ENCODE measurements at regions not wholly inside any gene's neighbourhood (a gene's known extent, or its start where the extent isn't known, plus 50 kb on each side); places are given as distances from the start of the nearest gene placed in this dataset.

- Histone ChIP-seq H4K20me1 (ENCODE audit: insufficient read depth, low read length) (no peaks in the 10 kb centered on the region), H3K9me3 (ENCODE audit: low read length) (no peaks in the 10 kb centered on the region; the same call in 1 of the 2 replicates), H3K9me2 (ENCODE audit: low read depth, low read length) (no peaks in the 10 kb centered on the region), H2AFZ (ENCODE audit: low read length) (no peak overlapping the region), H3K27me3 (ENCODE audit: insufficient read depth, low read length) (no peaks in the 10 kb centered on the region), H3K27ac (ENCODE audit: low read depth, low read length, poor library complexity, severe bottlenecking) (no peak overlapping the region), H3K4me2 (ENCODE audit: low read length) (no peak overlapping the region), H3K79me2 (ENCODE audit: insufficient read depth, low read length) (no peaks in the 10 kb centered on the region), H3K4me3 (ENCODE audit: low read depth, low read length, poor library complexity, severe bottlenecking) (no peak overlapping the region), H3K9ac (ENCODE audit: low read length) (no peak overlapping the region), H3K36me3 (ENCODE audit: insufficient read depth, low read length) (no peaks in the 10 kb centered on the region), H3K4me1 (ENCODE audit: insufficient read depth, low read length, severe bottlenecking) (peaks cover 55% of the 10 kb centered on the region), H3F3A (ENCODE audit: insufficient read depth, low read length) (no peaks in the 10 kb centered on the region)
- TF ChIP-seq CTCF (IDR thresholded peaks at IDR 0.05; ENCODE audit: low read length) (no peak), EZH2 (IDR thresholded peaks at IDR 0.05; ENCODE audit: borderline replicate concordance, low read length) (no peak)
These were observed 122.4 kb upstream of the SLC1A4 start for GRCh38 chr2:64866797-64867196.

- H3K9ac ChIP-seq (ENCODE audit: low read length) = no peak overlapping the region
- H3K27me3 ChIP-seq (ENCODE audit: insufficient read depth, low read length) = no peaks in the 10 kb centered on the region
- no peaks in the 10 kb centered on the region for H3F3A ChIP-seq (ENCODE audit: insufficient read depth, low read length)
These were observed 121.8 kb upstream of the SLC1A4 start for GRCh38 chr2:64867253-64867996.

GRCh38 chr2:64869126-64869525 is 120.1 kb upstream of the SLC1A4 start:
- TF ChIP-seq EZH2 (IDR thresholded peaks at IDR 0.05; ENCODE audit: borderline replicate concordance, low read length) (no peak), CTCF (IDR thresholded peaks at IDR 0.05; ENCODE audit: low read length) (no peak)
- H3K4me3 ChIP-seq (ENCODE audit: low read depth, low read length, poor library complexity, severe bottlenecking) = no peak overlapping the region
- H3K27ac ChIP-seq (ENCODE audit: low read depth, low read length, poor library complexity, severe bottlenecking) = no peak overlapping the region
- no peaks in the 10 kb centered on the region for H3K36me3 ChIP-seq (ENCODE audit: insufficient read depth, low read length)
- H3K9ac ChIP-seq (ENCODE audit: low read length) = no peak overlapping the region
- H3K4me1 ChIP-seq (ENCODE audit: insufficient read depth, low read length, severe bottlenecking) = peaks cover 51% of the 10 kb centered on the region
- no peak overlapping the region for H2AFZ ChIP-seq (ENCODE audit: low read length)
- H3F3A ChIP-seq (ENCODE audit: insufficient read depth, low read length) = no peaks in the 10 kb centered on the region
- H3K79me2 ChIP-seq (ENCODE audit: insufficient read depth, low read length) = no peaks in the 10 kb centered on the region
- H4K20me1 ChIP-seq (ENCODE audit: insufficient read depth, low read length) = no peaks in the 10 kb centered on the region
- H3K9me3 ChIP-seq (ENCODE audit: low read length) = no peaks in the 10 kb centered on the region
- H3K27me3 ChIP-seq (ENCODE audit: insufficient read depth, low read length) = no peaks in the 10 kb centered on the region
- H3K4me2 ChIP-seq (ENCODE audit: low read length) = no peak overlapping the region
- no peaks in the 10 kb centered on the region for H3K9me2 ChIP-seq (ENCODE audit: low read depth, low read length)

More at GRCh38 chr2:64867253-64867996, 121.8 kb upstream of the SLC1A4 start:
- Histone ChIP-seq H3K79me2 (ENCODE audit: insufficient read depth, low read length) (no peaks in the 10 kb centered on the region), H3K9me3 (ENCODE audit: low read length) (no peaks in the 10 kb centered on the region; the same call in 1 of the 2 replicates), H3K4me1 (ENCODE audit: insufficient read depth, low read length, severe bottlenecking) (peaks cover 49% of the 10 kb centered on the region), H3K4me3 (ENCODE audit: low read depth, low read length, poor library complexity, severe bottlenecking) (no peak overlapping the region), H3K27ac (ENCODE audit: low read depth, low read length, poor library complexity, severe bottlenecking) (no peak overlapping the region), H4K20me1 (ENCODE audit: insufficient read depth, low read length) (no peaks in the 10 kb centered on the region), H3K9me2 (ENCODE audit: low read depth, low read length) (no peaks in the 10 kb centered on the region), H3K4me2 (ENCODE audit: low read length) (no peak overlapping the region), H3K36me3 (ENCODE audit: insufficient read depth, low read length) (no peaks in the 10 kb centered on the region), H2AFZ (ENCODE audit: low read length) (no peak overlapping the region)
- TF ChIP-seq EZH2 (IDR thresholded peaks at IDR 0.05; ENCODE audit: borderline replicate concordance, low read length) (no peak), CTCF (IDR thresholded peaks at IDR 0.05; ENCODE audit: low read length) (no peak)

Data from OCI-LY1 (cell line).